Astrocyte of the spinal cord (primary cell): ENCODE measurements at regions not wholly inside any gene's neighbourhood (a gene's known extent, or its start where the extent isn't known, plus 50 kb on each side); places are given as distances from the start of the nearest gene placed in this dataset.

Experiments used
- DNase-seq: peaks from one replicate; pipeline ENCODE4 v3.0.0; 2011; ENCODE audit warnings: low read depth, low spot score
- H3K4me3 ChIP-seq: 2 replicates; pipeline ENCODE4 v1.5.1; 2011; ENCODE audit warnings: low read depth, mild to moderate bottlenecking, low read length, moderate library complexity
- CTCF ChIP-seq: IDR thresholded peaks from 2 replicates; pipeline ENCODE4 v1.5.1; 2012; ENCODE audit warnings: low read depth, mild to moderate bottlenecking, low read length, inconsistent platforms
- in situ Hi-C: cut with HindIII; loops from 2 replicates; pipeline ENCODE4 v1.10.0; 2017; ENCODE audit warnings: low sequenced_read_pairs

GRCh38 chr7:73974101-73974947, 53.6 kb upstream of the ELN start:
- in situ Hi-C loops = no loop called here
- no peak overlapping the region for H3K4me3 ChIP-seq
- DNase-seq = no peak
- no peak for TF ChIP-seq CTCF

- no peak overlapping the region for H3K4me3 ChIP-seq
- no peak for TF ChIP-seq CTCF
- no peak for DNase-seq
- in situ Hi-C loops = no loop called here
These were observed 52.7 kb upstream of the ELN start for GRCh38 chr7:73974948-73975926.

- no peak for TF ChIP-seq CTCF
- in situ Hi-C loops = no loop called here
- H3K4me3 ChIP-seq = no peak overlapping the region
- DNase-seq = no peak
These were observed 51.0 kb upstream of the ELN start for GRCh38 chr7:73976761-73977618.

- no peak for DNase-seq
- no peak overlapping the region for H3K4me3 ChIP-seq
- in situ Hi-C loops = no loop called here
- TF ChIP-seq CTCF = no peak
These were observed 50.1 kb upstream of the ELN start for GRCh38 chr7:73977619-73978618.
